ENCODE measurements at regions not wholly inside any gene's neighbourhood (a gene's known extent, or its start where the extent isn't known, plus 50 kb on each side); places are given as distances from the start of the nearest gene placed in this dataset.
A peak's percentile ranks its signal among the peaks of the same experiment; 100 is the strongest.

DNA sequence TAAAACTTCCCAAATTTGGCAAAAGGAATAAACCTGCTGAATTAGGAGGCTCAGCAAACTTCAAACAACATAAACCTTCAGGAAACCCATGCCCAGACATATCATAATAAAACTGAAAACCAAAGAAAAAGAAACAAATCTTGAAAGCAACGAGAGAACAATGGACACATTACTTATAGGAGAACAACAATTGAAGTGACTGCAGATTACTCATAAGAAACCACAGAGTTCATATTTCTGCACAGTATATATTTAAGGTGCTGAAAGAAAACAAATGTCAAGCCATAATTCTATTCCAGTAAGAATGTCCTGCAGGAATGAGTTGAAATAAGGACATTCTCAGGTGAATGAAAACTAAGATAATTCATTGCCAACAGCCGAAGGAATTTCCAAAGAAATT lies 80.8 kb upstream of the PROK2 start:
- H3K9me3 Mint-ChIP-seq (ENCODE audit: unreplicated experiment) = peaks cover 7% of the 10 kb centered on the region
- H3K27ac Mint-ChIP-seq (ENCODE audit: low read depth, unreplicated experiment) = no peak overlapping the region
- no peaks in the 10 kb centered on the region for H3K4me1 Mint-ChIP-seq (ENCODE audit: insufficient read depth, unreplicated experiment)
- TF ChIP-seq, protein P1, sequence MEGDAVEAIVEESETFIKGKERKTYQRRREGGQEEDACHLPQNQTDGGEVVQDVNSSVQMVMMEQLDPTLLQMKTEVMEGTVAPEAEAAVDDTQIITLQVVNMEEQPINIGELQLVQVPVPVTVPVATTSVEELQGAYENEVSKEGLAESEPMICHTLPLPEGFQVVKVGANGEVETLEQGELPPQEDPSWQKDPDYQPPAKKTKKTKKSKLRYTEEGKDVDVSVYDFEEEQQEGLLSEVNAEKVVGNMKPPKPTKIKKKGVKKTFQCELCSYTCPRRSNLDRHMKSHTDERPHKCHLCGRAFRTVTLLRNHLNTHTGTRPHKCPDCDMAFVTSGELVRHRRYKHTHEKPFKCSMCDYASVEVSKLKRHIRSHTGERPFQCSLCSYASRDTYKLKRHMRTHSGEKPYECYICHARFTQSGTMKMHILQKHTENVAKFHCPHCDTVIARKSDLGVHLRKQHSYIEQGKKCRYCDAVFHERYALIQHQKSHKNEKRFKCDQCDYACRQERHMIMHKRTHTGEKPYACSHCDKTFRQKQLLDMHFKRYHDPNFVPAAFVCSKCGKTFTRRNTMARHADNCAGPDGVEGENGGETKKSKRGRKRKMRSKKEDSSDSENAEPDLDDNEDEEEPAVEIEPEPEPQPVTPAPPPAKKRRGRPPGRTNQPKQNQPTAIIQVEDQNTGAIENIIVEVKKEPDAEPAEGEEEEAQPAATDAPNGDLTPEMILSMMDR (IDR thresholded peaks at IDR 0.05; ENCODE audit: unreplicated experiment) = no peak
- peaks cover 95% of the 10 kb centered on the region for H3K27me3 Mint-ChIP-seq (ENCODE audit: insufficient read depth, unreplicated experiment)
- intact Hi-C loops (cut with micrococcal nuclease) = no loop called here
- H3K4me3 Mint-ChIP-seq (ENCODE audit: unreplicated experiment) = no peak overlapping the region
- no TSS peak for BruUV-seq (replicated peaks)
- POLR2A ChIA-PET = no interaction called here
- CTCF ChIA-PET = interaction anchor here (0.8 to 2.8 kb wide), 4 partner anchors 10 to 957 kb away, joined by 3 to 17 read pairs (median 4); no protein-coding TSS in a partner anchor
- no peaks in the 10 kb centered on the region for H3K36me3 Mint-ChIP-seq (ENCODE audit: insufficient read depth, unreplicated experiment)
- DNase-seq (ENCODE audit: unreplicated experiment) = no peak

DNA sequence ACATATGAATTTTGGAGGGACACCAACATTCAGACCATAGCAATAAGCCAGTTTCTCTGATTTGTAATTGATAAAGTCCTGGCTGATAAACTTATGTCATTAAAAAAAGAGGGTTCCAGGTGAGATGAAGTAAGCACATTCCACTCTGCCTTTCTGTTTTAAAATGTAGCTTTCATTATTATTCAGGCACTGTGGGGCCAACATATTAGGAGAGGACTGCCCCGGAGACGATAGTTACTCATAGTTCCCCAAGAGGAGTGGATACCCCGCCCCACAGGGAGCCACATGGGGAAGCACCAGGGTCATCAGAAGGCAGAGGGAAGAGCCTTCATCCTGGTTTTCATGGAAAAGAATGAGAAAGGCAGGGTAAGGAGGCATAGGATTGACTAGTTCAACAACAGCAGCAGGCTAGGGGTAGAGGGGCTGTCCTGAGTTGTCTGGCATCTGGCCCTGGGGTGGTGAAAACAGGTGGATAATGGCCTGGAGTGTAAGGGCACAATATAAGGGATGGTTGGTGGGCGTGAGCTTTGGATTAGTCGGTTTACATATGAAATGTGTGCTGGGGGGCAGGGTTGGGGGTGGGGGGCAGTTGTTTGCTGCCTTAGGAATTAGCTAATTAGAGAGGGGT lies 78.7 kb upstream of the PROK2 start:
- Mint-ChIP-seq H3K4me1 (ENCODE audit: insufficient read depth, unreplicated experiment) (no peaks in the 10 kb centered on the region), H3K4me3 (ENCODE audit: unreplicated experiment) (no peak overlapping the region), H3K27me3 (ENCODE audit: insufficient read depth, unreplicated experiment) (peaks cover 87% of the 10 kb centered on the region), H3K9me3 (ENCODE audit: unreplicated experiment) (peaks cover 7% of the 10 kb centered on the region), H3K36me3 (ENCODE audit: insufficient read depth, unreplicated experiment) (no peaks in the 10 kb centered on the region), H3K27ac (ENCODE audit: low read depth, unreplicated experiment) (no peak overlapping the region)
- BruUV-seq (replicated peaks) = no TSS peak
- ChIA-PET CTCF (interaction anchor here (0.5 to 2.8 kb wide), 6 partner anchors 12 to 672 kb away, joined by 3 to 17 read pairs (median 4); no protein-coding TSS in a partner anchor), POLR2A (no interaction called here)
- TF ChIP-seq, protein P1 (IDR thresholded peaks at IDR 0.05; ENCODE audit: unreplicated experiment) = no peak
- DNase-seq (ENCODE audit: unreplicated experiment) = no peak
- intact Hi-C loops (cut with micrococcal nuclease) = no loop called here

DNA sequence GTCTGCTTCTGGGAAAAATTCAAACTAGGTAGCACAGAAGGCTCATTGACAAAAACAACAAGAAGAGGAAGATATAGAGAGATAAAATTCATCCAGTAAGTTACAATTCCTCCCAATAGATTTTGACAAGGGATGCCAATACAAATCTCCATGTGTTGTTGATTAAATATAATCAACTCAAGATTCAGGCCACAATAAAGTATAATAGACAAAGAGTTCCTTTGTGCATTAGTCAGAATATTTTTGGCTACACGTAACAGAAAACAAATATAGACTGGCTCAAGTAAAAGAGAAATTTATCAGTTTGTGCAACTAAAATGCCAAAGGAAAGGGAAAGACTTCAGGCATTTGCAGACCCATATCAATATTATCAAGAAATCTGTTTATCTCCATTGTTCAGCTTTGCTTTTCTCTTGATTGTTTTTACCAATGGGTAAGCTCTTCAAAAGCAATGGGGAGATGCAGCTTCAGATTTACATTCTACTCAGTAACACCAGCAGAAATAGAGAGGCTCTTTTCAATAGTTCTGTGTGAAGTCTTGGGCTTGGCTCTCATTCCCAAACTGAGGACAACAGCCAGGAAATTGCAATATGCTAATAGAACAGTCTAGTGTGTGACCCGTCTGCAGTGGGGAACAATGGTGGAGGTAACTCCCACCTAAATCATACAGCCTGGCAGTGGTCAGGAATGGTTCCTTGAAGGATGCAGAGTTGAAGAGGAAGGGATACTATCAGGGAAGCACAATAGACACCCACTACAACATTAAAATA lies 77.6 kb upstream of the PROK2 start:
- TF ChIP-seq, protein P1 (IDR thresholded peaks at IDR 0.05; ENCODE audit: unreplicated experiment) = no peak
- Mint-ChIP-seq H3K27ac (ENCODE audit: low read depth, unreplicated experiment) (peak overlapping the region; percentile 75), H3K4me3 (ENCODE audit: unreplicated experiment) (no peak overlapping the region), H3K4me1 (ENCODE audit: insufficient read depth, unreplicated experiment) (no peaks in the 10 kb centered on the region), H3K36me3 (ENCODE audit: insufficient read depth, unreplicated experiment) (no peaks in the 10 kb centered on the region), H3K27me3 (ENCODE audit: insufficient read depth, unreplicated experiment) (peaks cover 78% of the 10 kb centered on the region), H3K9me3 (ENCODE audit: unreplicated experiment) (no peaks in the 10 kb centered on the region)
- DNase-seq (ENCODE audit: unreplicated experiment) = no peak
- no TSS peak for BruUV-seq (replicated peaks)
- intact Hi-C loops (cut with micrococcal nuclease) = no loop called here
- ChIA-PET CTCF (interaction anchor here (1.1 kb wide), 1 partner anchor 133 kb away, joined by 6 read pairs; no protein-coding TSS in a partner anchor), POLR2A (no interaction called here)

DNA sequence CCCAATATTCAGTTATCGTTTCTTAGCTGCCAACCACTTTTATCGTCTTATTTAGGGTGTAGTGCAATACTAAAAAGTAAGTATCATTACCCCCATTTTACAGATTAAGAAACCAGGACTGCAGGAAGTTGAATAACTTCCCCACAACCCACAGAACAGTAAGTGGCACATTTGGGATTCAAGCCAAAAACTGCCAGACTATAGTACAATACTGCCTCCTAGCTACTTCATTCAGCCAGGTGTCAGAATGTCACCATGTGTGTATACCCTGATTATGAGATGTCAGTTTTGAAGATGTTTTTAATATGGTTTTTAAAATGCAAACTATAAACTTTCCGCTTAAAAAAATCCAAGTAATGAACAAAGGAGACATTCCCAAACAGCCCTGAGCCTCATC lies 74.2 kb upstream of the PROK2 start:
- CTCF ChIA-PET = interaction anchor here (0.7 to 6.5 kb wide), 13 partner anchors 15 to 939 kb away, joined by 3 to 71 read pairs (median 4); no protein-coding TSS in a partner anchor
- POLR2A ChIA-PET = interaction anchor here (1.4 kb wide), 1 partner anchor 134 kb away, joined by 4 read pairs; no protein-coding TSS in a partner anchor
- H3K9me3 Mint-ChIP-seq (ENCODE audit: unreplicated experiment) = no peaks in the 10 kb centered on the region
- H3K36me3 Mint-ChIP-seq (ENCODE audit: insufficient read depth, unreplicated experiment) = no peaks in the 10 kb centered on the region
- peaks cover 44% of the 10 kb centered on the region for H3K27me3 Mint-ChIP-seq (ENCODE audit: insufficient read depth, unreplicated experiment)
- peak; percentile 80 for DNase-seq (ENCODE audit: unreplicated experiment)
- TF ChIP-seq, protein P1 (IDR thresholded peaks at IDR 0.05; ENCODE audit: unreplicated experiment) = peak; percentile 35
- H3K4me1 Mint-ChIP-seq (ENCODE audit: insufficient read depth, unreplicated experiment) = no peaks in the 10 kb centered on the region
- H3K4me3 Mint-ChIP-seq (ENCODE audit: unreplicated experiment) = no peak overlapping the region
- H3K27ac Mint-ChIP-seq (ENCODE audit: low read depth, unreplicated experiment) = no peak overlapping the region
- intact Hi-C loops (cut with micrococcal nuclease) = loop anchor here (1.0 to 10.0 kb wide), 3 partner anchors 129 to 1324 kb away; no protein-coding TSS in a partner anchor
- BruUV-seq (replicated peaks) = no TSS peak

Data from MCF 10A (cell line).